H1 (cell line): ENCODE measurements at regions not wholly inside any gene's neighbourhood (a gene's known extent, or its start where the extent isn't known, plus 50 kb on each side); places are given as distances from the start of the nearest gene placed in this dataset.

Experiments
- CTCF ChIA-PET: fragments of 300-600 bp; sonication (Branson Sonifier 250); formaldehyde crosslinking; loops from one replicate; lab custom pipeline; 2021; ENCODE audit not compliant: partially characterized antibody; lab: Charles Lee
- POLR2A ChIA-PET: fragments of 300-600 bp; sonication (Branson Sonifier 250); formaldehyde crosslinking; loops from one replicate; lab custom pipeline; 2021; ENCODE audit warnings: inconsistent platforms; ENCODE audit not compliant: partially characterized antibody; lab: Charles Lee
- DNase-seq, 2 experiments: peaks; one replicate each; pipeline versions ENCODE4 v3.0.0 to v3.0.0-alpha.2; 2010 to 2022; ENCODE audit warnings: low spot score in 2 of 2, low read depth in 1 of 2, mixed read lengths in 1 of 2
- FAIRE-seq: peaks from 2 replicates; lab custom pipeline; 2011; peaks lifted over from hg19 to GRCh38; lab: Jason Lieb, UNC
- H2AFZ ChIP-seq: 2 replicates; pipeline ENCODE4 v1.8.1; 2012; ENCODE audit warnings: low read length, inconsistent platforms
- H2AK5ac ChIP-seq: 2 replicates; pipeline ENCODE4 v1.6.1; 2013; ENCODE audit warnings: low read depth, low read length
- H2BK120ac ChIP-seq: replicated peaks from 2 replicates; pipeline ENCODE3; 2013; ENCODE audit warnings: low read depth, low read length, inconsistent platforms
- H2BK12ac ChIP-seq: 2 replicates; pipeline ENCODE4 v1.6.1; 2013; ENCODE audit warnings: low read depth, low read length
- H2BK15ac ChIP-seq: 2 replicates; pipeline ENCODE4 v1.6.1; 2013; ENCODE audit warnings: low read length
- H2BK20ac ChIP-seq: 2 replicates; pipeline ENCODE4 v1.6.1; 2013; ENCODE audit warnings: low read length
- H2BK5ac ChIP-seq: 2 replicates; pipeline ENCODE4 v1.6.1; 2013; ENCODE audit warnings: low read depth, low read length
- H3K14ac ChIP-seq: 2 replicates; pipeline ENCODE4 v1.6.1; 2013; ENCODE audit warnings: inconsistent platforms; ENCODE audit not compliant: insufficient read length
- H3K18ac ChIP-seq: 2 replicates; pipeline ENCODE4 v1.6.1; 2013; ENCODE audit warnings: low read length; ENCODE audit errors: extremely low read depth
- H3K23ac ChIP-seq: 2 replicates; pipeline ENCODE4 v1.6.1; 2013; ENCODE audit warnings: inconsistent platforms; ENCODE audit not compliant: insufficient read length
- H3K23me2 ChIP-seq: 2 replicates; pipeline ENCODE4 v1.6.1; 2013; ENCODE audit warnings: low read depth, low read length
- H3K27ac ChIP-seq: 2 replicates; pipeline ENCODE4 v1.6.1; 2011; ENCODE audit warnings: low read depth, low read length, inconsistent platforms
- H3K27me3 ChIP-seq, 4 experiments: replicated peaks in 1 of 4; 1 replicate in 1 of 4; 2 replicates in 3 of 4; pipeline versions ENCODE4 v1.6.1 to v1.8.1; 2011 to 2013; ENCODE audit warnings: low read length in 3 of 4, mild to moderate bottlenecking in 3 of 4, inconsistent platforms in 2 of 4, mixed read lengths in 2 of 4, moderate library complexity in 1 of 4; ENCODE audit not compliant: control insufficient read depth in 3 of 4, insufficient read depth in 3 of 4; ENCODE audit errors: extremely low read depth in 1 of 4
- H3K36me3 ChIP-seq, 4 experiments: 2 replicates each; pipeline versions ENCODE4 v1.6.1 to v1.8.1; 2011 to 2013; ENCODE audit warnings: mild to moderate bottlenecking in 4 of 4, low read length in 3 of 4, moderate library complexity in 2 of 4, control low read depth in 1 of 4, inconsistent platforms in 1 of 4; ENCODE audit not compliant: insufficient read depth in 4 of 4, control insufficient read depth in 2 of 4
- H3K4ac ChIP-seq: replicated peaks from 2 replicates; pipeline ENCODE3; 2013; ENCODE audit warnings: low read length, low read depth, mixed read lengths, inconsistent platforms; ENCODE audit not compliant: insufficient read length
- H3K4me1 ChIP-seq, 4 experiments: replicated peaks in 1 of 4; 1 replicate in 1 of 4; 2 replicates in 3 of 4; pipeline versions ENCODE4 v1.6.1 to v1.8.1; 2011 to 2013; ENCODE audit warnings: low read length in 3 of 4, inconsistent platforms in 2 of 4, mixed read lengths in 1 of 4; ENCODE audit not compliant: insufficient read depth in 4 of 4, control insufficient read depth in 3 of 4
- H3K4me2 ChIP-seq, 2 experiments: 2 replicates each; pipeline versions ENCODE4 v1.6.1 to v1.8.1; 2011 to 2013; ENCODE audit warnings: low read depth in 2 of 2, low read length in 2 of 2, control low read depth in 1 of 2, inconsistent platforms in 1 of 2, mild to moderate bottlenecking in 1 of 2; ENCODE audit not compliant: insufficient read depth in 1 of 2
- H3K4me3 ChIP-seq, 4 experiments: fragments of 200-600, 300-600 bp in 1 of 4; sonication (generic), shearing (Covaris generic), sonication (Bioruptor Twin) in 1 of 4; 2 replicates each; pipeline versions ENCODE4 v1.5.1 to v1.8.1; 2011 to 2016; ENCODE audit warnings: low read length in 4 of 4, low read depth in 3 of 4, control low read depth in 2 of 4, inconsistent platforms in 2 of 4, mild to moderate bottlenecking in 2 of 4, mixed read lengths in 1 of 4, moderate library complexity in 1 of 4; ENCODE audit not compliant: insufficient read depth in 2 of 4; ENCODE audit errors: extremely low read depth in 1 of 4
- H3K56ac ChIP-seq: replicated peaks from 2 replicates; pipeline ENCODE3; 2013; ENCODE audit warnings: low read depth, mild to moderate bottlenecking, mixed read lengths, low read length, inconsistent platforms; ENCODE audit not compliant: insufficient read length
- H3K79me1 ChIP-seq: 2 replicates; pipeline ENCODE4 v1.6.1; 2013; ENCODE audit warnings: low read depth, low read length, control low read depth
- H3K79me2 ChIP-seq, 2 experiments: 2 replicates each; pipeline versions ENCODE4 v1.6.1 to v1.8.1; 2012 to 2013; ENCODE audit warnings: low read length in 2 of 2, mild to moderate bottlenecking in 2 of 2, inconsistent platforms in 1 of 2; ENCODE audit not compliant: insufficient read depth in 2 of 2, control insufficient read depth in 1 of 2
- H3K9ac ChIP-seq, 4 experiments: replicated peaks in 1 of 4; 1 replicate in 1 of 4; 2 replicates in 3 of 4; pipeline versions ENCODE4 v1.6.1 to v1.8.1; 2011 to 2013; ENCODE audit warnings: low read depth in 3 of 4, low read length in 3 of 4, control low read depth in 2 of 4, mild to moderate bottlenecking in 2 of 4, moderate library complexity in 2 of 4, inconsistent platforms in 1 of 4; ENCODE audit errors: extremely low read depth in 1 of 4
- H3K9me3 ChIP-seq, 2 experiments: 2 replicates each; pipeline versions ENCODE4 v1.6.1 to v1.8.1; 2012 to 2013; ENCODE audit warnings: mild to moderate bottlenecking in 2 of 2, moderate library complexity in 2 of 2, control low read depth in 1 of 2, inconsistent platforms in 1 of 2, low read depth in 1 of 2, low read length in 1 of 2, mixed read lengths in 1 of 2; ENCODE audit not compliant: insufficient read depth in 2 of 2
- H4K20me1 ChIP-seq, 2 experiments: replicated peaks in 1 of 2; 2 replicates each; pipeline versions ENCODE3 to v1.8.1; 2011 to 2013; ENCODE audit warnings: inconsistent platforms in 2 of 2, low read length in 2 of 2, mild to moderate bottlenecking in 1 of 2; ENCODE audit not compliant: insufficient read depth in 2 of 2, control insufficient read depth in 1 of 2
- H4K5ac ChIP-seq: 2 replicates; pipeline ENCODE4 v1.6.1; 2013; ENCODE audit warnings: low read length, low read depth, mixed read lengths, inconsistent platforms; ENCODE audit not compliant: insufficient read length
- H4K8ac ChIP-seq: 2 replicates; pipeline ENCODE4 v1.8.0; 2013; ENCODE audit warnings: mild to moderate bottlenecking, moderate library complexity, low read length, inconsistent platforms; ENCODE audit not compliant: insufficient read depth; ENCODE audit errors: extremely low read depth
- H4K91ac ChIP-seq: replicated peaks from 2 replicates; pipeline ENCODE3; 2013; ENCODE audit warnings: low read length, mixed read lengths, inconsistent platforms; ENCODE audit not compliant: insufficient read length
- ASH2L ChIP-seq: fragments of 200-600, 300-600 bp; sonication (generic); IDR thresholded peaks from one replicate; pipeline ENCODE4 v1.7.1; 2017; ENCODE audit warnings: low read length
- BACH1 ChIP-seq: IDR thresholded peaks from 2 replicates; pipeline ENCODE4 v1.6.1; 2012; ENCODE audit warnings: low read length, improper control_type of control experiment
- EP300 ChIP-seq, 2 experiments: IDR thresholded peaks; 1 replicate in 1 of 2; 2 replicates in 1 of 2; pipeline ENCODE4 v1.6.1; 2011 to 2012; ENCODE audit warnings: low read depth in 2 of 2, low read length in 2 of 2, mild to moderate bottlenecking in 2 of 2, borderline replicate concordance in 1 of 2, inconsistent platforms in 1 of 2, moderate library complexity in 1 of 2
- EZH2 ChIP-seq: fragments of 200-600 bp; sonication (generic); IDR thresholded peaks from 2 replicates; pipeline ENCODE4 v1.7.1; 2012; ENCODE audit warnings: low read depth, mild to moderate bottlenecking, moderate library complexity, low read length, inconsistent platforms; ENCODE audit not compliant: severe bottlenecking
- NRF1 ChIP-seq: IDR thresholded peaks from 2 replicates; pipeline ENCODE4 v1.6.1; 2011; ENCODE audit warnings: mild to moderate bottlenecking, low read depth, low read length, improper control_type of control experiment
- PHF8 ChIP-seq: fragments of 200-600 bp; sonication (generic); conservative IDR thresholded peaks from 2 replicates; pipeline ENCODE4 v1.7.1; 2012; ENCODE audit warnings: low read depth, mild to moderate bottlenecking, inconsistent platforms, low read length, moderate library complexity
- POLR2A ChIP-seq, 2 experiments: IDR thresholded peaks; 1 replicate in 1 of 2; 2 replicates in 1 of 2; pipeline ENCODE4 v1.6.1; 2011; ENCODE audit warnings: low read depth in 2 of 2, low read length in 2 of 2, mild to moderate bottlenecking in 2 of 2; ENCODE audit errors: control extremely low read depth in 1 of 2
- POLR2AphosphoS5 ChIP-seq: IDR thresholded peaks from 2 replicates; pipeline ENCODE4 v1.6.1; 2011; ENCODE audit warnings: low read depth, low read length
- POU5F1 ChIP-seq: IDR thresholded peaks from 2 replicates; pipeline ENCODE4 v1.6.1; 2011; ENCODE audit warnings: low read depth, mild to moderate bottlenecking, low read length, moderate library complexity
- SIRT6 ChIP-seq: IDR thresholded peaks from one replicate; pipeline ENCODE4 v1.7.1; 2012; ENCODE audit warnings: low read length, inconsistent platforms
- SP2 ChIP-seq: IDR thresholded peaks from 2 replicates; pipeline ENCODE4 v1.6.1; 2012; ENCODE audit warnings: mild to moderate bottlenecking, low read length, inconsistent platforms
- SUZ12 ChIP-seq: fragments of 200-600 bp; sonication (generic); IDR thresholded peaks from 2 replicates; pipeline ENCODE4 v1.6.1; 2012; ENCODE audit warnings: mild to moderate bottlenecking, inconsistent platforms, low read length, moderate library complexity, mixed read lengths
- TBP ChIP-seq: IDR thresholded peaks from 2 replicates; pipeline ENCODE4 v1.6.1; 2011; ENCODE audit warnings: low read depth, low read length, improper control_type of control experiment
- TCF12 ChIP-seq: IDR thresholded peaks from 2 replicates; pipeline ENCODE4 v1.6.1; 2011; ENCODE audit warnings: low read depth, mild to moderate bottlenecking, low read length
- YY1 ChIP-seq: IDR thresholded peaks from 2 replicates; pipeline ENCODE4 v1.6.1; 2011; ENCODE audit warnings: low read depth, mild to moderate bottlenecking, low read length
- WGBS, 2 experiments: shearing (Covaris generic) in 1 of 2; methylation state at CpG; one replicate each; pipeline versions ENCODE4 v1.1.6 to v1.1.7; 2013 to 2015; ENCODE audit warnings: low lambda C conversion rate in 2 of 2, mixed read lengths in 2 of 2, inconsistent platforms in 1 of 2, low coverage in 1 of 2, missing lambda C conversion rate in 1 of 2; ENCODE audit not compliant: insufficient replicate concordance in 2 of 2, insufficient coverage in 1 of 2, insufficient read length in 1 of 2; ENCODE audit errors: extremely low coverage in 1 of 2, missing lambda C conversion rate in 1 of 2; 5-methylcytosine and 5-hydroxymethylcytosine counted together

GRCh38 chr10:38600696-38601095 is 506.6 kb downstream of the ZNF37A start:
- no peaks in the 10 kb centered on the region for H3K79me1 ChIP-seq
- CTCF ChIA-PET, result no interaction called here

More at GRCh38 chr10:38600696-38601095, 506.6 kb downstream of the ZNF37A start:
- H3K36me3 ChIP-seq, result no peaks in the 10 kb centered on the region
- no peak overlapping the region for H4K8ac ChIP-seq
- no peak for FAIRE-seq
- H3K27ac ChIP-seq, result no peak overlapping the region
- H3K4me1 ChIP-seq, result no peaks in the 10 kb centered on the region
- H2BK20ac ChIP-seq, result no peak overlapping the region
- no peaks in the 10 kb centered on the region for H4K20me1 ChIP-seq
- H3K27me3 ChIP-seq, result no peaks in the 10 kb centered on the region
- H3K18ac ChIP-seq, result no peak overlapping the region
- no peak overlapping the region for H4K5ac ChIP-seq
- no peak overlapping the region for H3K14ac ChIP-seq
- no peak overlapping the region for H2BK12ac ChIP-seq
- H4K91ac ChIP-seq, result no peak overlapping the region
- H3K4ac ChIP-seq, result no peak overlapping the region
- no peak overlapping the region for H2BK5ac ChIP-seq
- H3K9me3 ChIP-seq, result peaks cover 23 to 59% of the 10 kb centered on the region in 2 experiments; a peak in 3 of 4 replicates
- H2BK120ac ChIP-seq, result no peak overlapping the region
- DNase-seq, result no peak
- no peak overlapping the region for H3K23ac ChIP-seq
- TF ChIP-seq EP300 (IDR thresholded peaks at IDR 0.05; ENCODE audit: borderline replicate concordance in 1 of 2, low read depth in 2 of 2, low read length in 2 of 2), result no peak
- TF ChIP-seq SIRT6, result no peak
- TF ChIP-seq BACH1, result no peak
- no peak for TF ChIP-seq PHF8
- TF ChIP-seq TBP, result no peak
- TF ChIP-seq POLR2A (IDR thresholded peaks at IDR 0.05; ENCODE audit: control extremely low read depth in 1 of 2, low read depth in 2 of 2, low read length in 2 of 2), result no peak
- no peak for TF ChIP-seq YY1
- TF ChIP-seq SP2, result no peak
- no peak for TF ChIP-seq NRF1
- no peak for TF ChIP-seq POLR2AphosphoS5
- TF ChIP-seq POU5F1, result no peak
- TF ChIP-seq TCF12, result no peak
- TF ChIP-seq EZH2, result no peak
- TF ChIP-seq SUZ12, result no peak
- no peak for TF ChIP-seq ASH2L
- no peak overlapping the region for H3K9ac ChIP-seq
- no peak overlapping the region for H3K56ac ChIP-seq
- WGBS, 2 experiments, result 96% methylated on average over 5 of the region's 46 CpGs; no CpG with 5 or more reads in 1 of the 2 experiments
- H3K4me3 ChIP-seq, result no peak overlapping the region
- H2AFZ ChIP-seq, result no peak overlapping the region
- no peak overlapping the region for H3K4me2 ChIP-seq
- H3K79me2 ChIP-seq, result no peaks in the 10 kb centered on the region
- H3K23me2 ChIP-seq, result no peaks in the 10 kb centered on the region
- no peak overlapping the region for H2AK5ac ChIP-seq
- POLR2A ChIA-PET, result no interaction called here
- H2BK15ac ChIP-seq, result no peak overlapping the region
